Activated CD4-positive, alpha-beta T cell treated with anti-CD3 and anti-CD28 coated beads, Interleukin-2, amount 10 ng/mL, durations not matched to agents 24 days and 14 days (primary cell): ENCODE measurements at regions not wholly inside any gene's neighbourhood (a gene's known extent, or its start where the extent isn't known, plus 50 kb on each side); places are given as distances from the start of the nearest gene placed in this dataset.

ENCODE experiments used
- DNase-seq: peaks from one replicate; pipeline ENCODE4 v3.0.0; 2022
- H3K27ac Mint-ChIP-seq: one replicate; pipeline ENCODE4 v1.8.0; 2022; ENCODE audit warnings: mild to moderate bottlenecking, mixed read lengths
- H3K27me3 Mint-ChIP-seq: one replicate; pipeline ENCODE4 v1.8.0; 2022; ENCODE audit warnings: mixed read lengths
- H3K36me3 Mint-ChIP-seq: one replicate; pipeline ENCODE4 v1.8.0; 2022; ENCODE audit warnings: low read depth, mild to moderate bottlenecking, mixed read lengths
- H3K4me1 Mint-ChIP-seq: one replicate; pipeline ENCODE4 v1.8.0; 2021; ENCODE audit warnings: mixed read lengths
- H3K4me3 Mint-ChIP-seq: one replicate; pipeline ENCODE4 v1.8.0; 2022; ENCODE audit warnings: mild to moderate bottlenecking, moderate library complexity, mixed read lengths
- H3K9me3 Mint-ChIP-seq: one replicate; pipeline ENCODE4 v1.8.0; 2021; ENCODE audit warnings: mixed read lengths
- intact Hi-C: fragments of 100-400 bp; cut with micrococcal nuclease; formaldehyde crosslinking; loops from one replicate; pipeline ENCODE4 v1.15.1; 2023

DNA sequence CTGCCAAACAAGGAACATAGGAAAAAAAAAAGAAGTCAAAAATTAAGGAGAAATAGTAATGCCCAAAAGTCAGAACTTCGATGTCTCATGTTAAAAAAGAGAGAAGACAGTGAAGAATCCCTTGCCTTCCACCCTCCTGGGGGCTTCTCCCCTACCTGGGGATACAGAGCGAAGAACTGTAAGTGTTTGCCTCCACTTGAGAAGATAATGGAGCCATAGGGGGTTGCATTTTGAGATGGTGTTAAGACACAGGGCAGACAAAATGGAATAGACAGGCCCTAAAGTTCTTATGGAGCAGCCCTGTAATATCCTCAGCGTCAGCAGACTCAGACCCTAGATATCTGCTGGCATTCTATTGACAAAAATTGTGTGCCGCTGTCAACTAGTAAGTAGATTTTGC is 222.2 kb upstream of the MAP3K7 start:
- H3K4me3 Mint-ChIP-seq = no peak overlapping the region
- intact Hi-C loops = no loop called here
- no peak for DNase-seq
- H3K36me3 Mint-ChIP-seq = no peaks in the 10 kb centered on the region
- H3K4me1 Mint-ChIP-seq = no peaks in the 10 kb centered on the region
- no peak overlapping the region for H3K27ac Mint-ChIP-seq
- H3K9me3 Mint-ChIP-seq = peaks cover 4% of the 10 kb centered on the region
- H3K27me3 Mint-ChIP-seq = peaks cover 6% of the 10 kb centered on the region

DNA sequence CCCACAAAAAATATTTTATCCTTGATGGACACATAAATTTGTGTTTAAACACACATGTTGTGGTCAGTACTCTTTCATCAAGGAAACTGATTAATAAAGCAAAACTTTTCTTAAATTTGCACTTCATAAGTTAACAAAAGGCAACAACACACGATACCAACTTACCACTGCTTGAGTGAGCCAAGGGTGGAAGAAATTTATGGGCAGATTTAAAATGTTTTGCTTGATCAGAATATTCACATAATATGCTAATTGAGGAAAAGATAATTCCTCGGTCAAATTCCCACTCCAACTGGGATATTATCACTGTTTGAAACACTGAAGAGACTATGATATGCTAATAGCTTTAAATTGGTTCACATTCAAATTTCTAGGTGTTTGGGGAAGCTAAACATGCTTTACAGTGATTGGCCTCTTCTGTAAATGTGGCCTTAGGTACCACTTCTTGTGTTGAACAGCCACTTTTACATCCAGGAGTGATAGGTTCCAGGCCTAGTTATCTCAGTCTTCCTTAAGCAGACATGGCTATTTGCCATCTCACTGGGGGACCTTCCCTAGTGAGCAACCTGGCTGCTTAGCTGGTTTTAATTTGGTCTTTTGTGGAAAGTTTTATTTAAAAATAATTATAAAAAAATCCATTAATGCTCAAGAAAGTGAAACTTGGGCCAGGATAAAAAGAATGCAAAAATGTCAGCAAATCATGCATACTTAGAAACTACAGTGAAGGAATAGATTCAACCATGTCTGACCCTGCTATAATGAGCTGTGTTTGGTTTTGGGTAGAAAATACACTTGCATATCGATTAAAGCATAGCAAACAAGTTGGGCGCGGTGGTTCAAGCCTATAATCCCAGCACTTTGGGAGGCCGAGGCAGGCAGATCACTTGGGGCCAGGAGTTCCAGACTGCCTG is 221.2 kb upstream of the MAP3K7 start:
- H3K36me3 Mint-ChIP-seq = no peaks in the 10 kb centered on the region
- H3K27me3 Mint-ChIP-seq = peaks cover 6% of the 10 kb centered on the region
- H3K4me1 Mint-ChIP-seq = no peaks in the 10 kb centered on the region
- no peak for DNase-seq
- H3K27ac Mint-ChIP-seq = no peak overlapping the region
- intact Hi-C loops = no loop called here
- H3K9me3 Mint-ChIP-seq = no peaks in the 10 kb centered on the region
- H3K4me3 Mint-ChIP-seq = no peak overlapping the region

GRCh38 chr6:90805619-90806155 is 218.8 kb upstream of the MAP3K7 start:
- DNase-seq = no peak
- no peaks in the 10 kb centered on the region for H3K36me3 Mint-ChIP-seq
- H3K27ac Mint-ChIP-seq = no peak overlapping the region

DNA sequence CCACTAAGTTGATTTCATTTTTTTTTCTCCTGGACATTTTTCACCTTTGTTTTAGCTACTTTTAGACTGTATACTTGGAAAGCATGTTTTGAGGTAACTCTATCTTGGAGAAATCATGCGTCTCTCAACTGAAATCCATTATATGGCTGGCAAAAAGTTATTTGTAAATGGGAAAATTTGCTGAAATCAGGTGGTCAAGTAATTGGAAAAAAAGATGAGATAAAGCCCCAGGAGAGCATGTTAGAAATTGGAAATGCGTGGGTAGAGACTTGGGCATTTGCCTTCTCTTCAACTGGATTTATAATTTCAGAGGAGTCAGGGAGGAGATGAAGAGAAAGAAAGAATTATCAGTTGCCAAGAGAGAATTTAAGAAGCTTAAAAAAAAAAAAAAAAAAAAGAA is 217.1 kb upstream of the MAP3K7 start:
- Mint-ChIP-seq H3K9me3 (no peaks in the 10 kb centered on the region), H3K36me3 (no peaks in the 10 kb centered on the region), H3K4me3 (no peak overlapping the region), H3K27me3 (peaks cover 12% of the 10 kb centered on the region), H3K4me1 (no peaks in the 10 kb centered on the region), H3K27ac (no peak overlapping the region)
- intact Hi-C loops = no loop called here
- DNase-seq = no peak

More at GRCh38 chr6:90805619-90806155, 218.8 kb upstream of the MAP3K7 start:
- Mint-ChIP-seq H3K4me1 (no peaks in the 10 kb centered on the region), H3K27me3 (peaks cover 12% of the 10 kb centered on the region), H3K4me3 (no peak overlapping the region), H3K9me3 (no peaks in the 10 kb centered on the region)
- intact Hi-C loops = no loop called here

GRCh38 chr6:90795078-90795477 is 208.2 kb upstream of the MAP3K7 start:
- Mint-ChIP-seq H3K36me3 (no peaks in the 10 kb centered on the region), H3K27me3 (no peaks in the 10 kb centered on the region), H3K4me1 (no peaks in the 10 kb centered on the region), H3K4me3 (no peak overlapping the region), H3K27ac (no peak overlapping the region), H3K9me3 (no peaks in the 10 kb centered on the region)
- no peak for DNase-seq
- intact Hi-C loops = no loop called here

DNA sequence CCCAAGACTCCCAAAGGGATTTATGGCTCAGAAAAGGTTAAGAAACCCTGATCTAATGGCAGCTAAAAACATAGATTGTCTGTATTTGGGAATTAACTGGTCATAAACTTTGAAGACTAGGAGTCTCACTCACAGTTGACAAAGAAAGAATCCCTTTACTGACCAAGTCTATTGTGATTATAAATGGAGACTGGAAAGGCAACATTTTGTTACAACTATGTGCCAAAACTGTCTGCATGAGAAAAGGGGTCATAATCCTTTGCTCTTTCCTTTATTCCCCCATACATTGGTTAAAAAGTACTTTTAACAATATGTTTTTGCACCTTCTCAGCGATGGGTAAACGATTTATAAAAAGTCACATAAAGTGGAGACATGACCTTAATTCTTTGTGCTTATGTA is 206.9 kb upstream of the MAP3K7 start:
- Mint-ChIP-seq H3K27ac (no peak overlapping the region), H3K4me1 (no peaks in the 10 kb centered on the region), H3K4me3 (no peak overlapping the region), H3K27me3 (no peaks in the 10 kb centered on the region), H3K9me3 (no peaks in the 10 kb centered on the region), H3K36me3 (no peaks in the 10 kb centered on the region)
- DNase-seq = no peak
- intact Hi-C loops = no loop called here

DNA sequence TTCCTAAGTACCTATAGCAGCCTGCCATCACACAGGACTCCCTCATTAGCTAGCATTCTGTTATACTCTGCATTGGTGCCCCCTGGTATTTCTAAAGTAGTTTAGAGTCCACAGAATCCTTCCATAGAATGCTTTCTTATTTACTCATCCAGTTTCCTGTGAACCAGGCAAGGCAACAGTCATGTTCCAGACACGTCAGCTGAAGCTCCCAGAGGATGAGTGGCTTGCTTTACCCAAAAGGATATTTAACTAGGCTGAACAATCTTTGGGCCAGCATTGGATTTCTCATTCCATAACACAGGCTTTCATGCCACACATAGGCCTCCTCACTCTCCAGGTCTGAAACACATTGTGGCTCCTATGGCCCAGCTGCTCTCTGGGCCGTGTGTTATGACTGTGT is 203.8 kb upstream of the MAP3K7 start:
- intact Hi-C loops = no loop called here
- no peak for DNase-seq
- Mint-ChIP-seq H3K36me3 (no peaks in the 10 kb centered on the region), H3K27ac (no peak overlapping the region), H3K4me1 (no peaks in the 10 kb centered on the region), H3K4me3 (no peak overlapping the region), H3K27me3 (no peaks in the 10 kb centered on the region), H3K9me3 (no peaks in the 10 kb centered on the region)

DNA sequence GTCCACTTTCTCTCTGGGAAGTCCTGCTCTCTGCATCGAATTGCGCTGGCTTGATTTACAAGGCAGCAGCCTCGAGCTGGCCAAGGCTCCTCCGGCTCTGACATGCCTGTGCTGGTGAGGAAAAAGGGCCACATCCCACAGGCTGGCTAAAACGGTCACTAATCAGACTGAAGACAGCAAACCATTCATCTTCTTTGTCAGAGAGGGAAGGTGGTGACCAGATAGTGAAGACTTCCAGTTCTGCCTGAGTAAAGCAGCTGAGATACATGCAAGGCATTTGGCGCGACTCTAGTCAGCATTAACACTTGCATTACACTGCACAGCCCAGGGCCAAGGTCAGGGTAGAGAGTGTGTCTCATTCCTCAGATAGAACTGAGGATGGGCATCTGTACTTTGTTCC is 203.2 kb upstream of the MAP3K7 start:
- H3K36me3 Mint-ChIP-seq = no peaks in the 10 kb centered on the region
- no peaks in the 10 kb centered on the region for H3K4me1 Mint-ChIP-seq
- no peaks in the 10 kb centered on the region for H3K27me3 Mint-ChIP-seq
- intact Hi-C loops = no loop called here
- H3K4me3 Mint-ChIP-seq = no peak overlapping the region
- H3K9me3 Mint-ChIP-seq = no peaks in the 10 kb centered on the region
- DNase-seq = no peak
- no peak overlapping the region for H3K27ac Mint-ChIP-seq

- intact Hi-C loops = no loop called here
- no peak for DNase-seq
- Mint-ChIP-seq H3K36me3 (no peaks in the 10 kb centered on the region), H3K4me1 (no peaks in the 10 kb centered on the region), H3K4me3 (no peak overlapping the region), H3K27ac (no peak overlapping the region), H3K27me3 (peaks cover 2% of the 10 kb centered on the region), H3K9me3 (no peaks in the 10 kb centered on the region)
Observed at GRCh38 chr6:90788781-90789180, 201.9 kb upstream of the MAP3K7 start.

DNA sequence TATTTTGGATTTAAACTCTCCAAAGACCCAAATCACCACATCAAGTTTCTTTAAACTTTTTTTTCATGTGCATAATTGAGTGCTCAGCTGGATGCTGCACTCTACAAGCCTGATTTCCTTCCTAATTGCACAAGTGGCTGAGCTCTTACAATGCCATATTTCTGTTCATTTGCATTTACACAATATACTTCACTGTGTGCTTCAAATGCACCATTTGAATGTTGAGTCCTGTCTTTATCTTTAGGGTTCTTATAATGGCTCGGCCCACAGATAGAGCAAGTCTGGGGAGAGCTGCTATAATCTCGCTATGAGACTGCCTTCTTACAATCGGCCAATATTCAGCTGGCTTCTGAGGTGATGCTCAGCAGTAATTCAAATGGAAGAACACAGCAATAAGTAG is 200.6 kb upstream of the MAP3K7 start:
- H3K27me3 Mint-ChIP-seq = peaks cover 5% of the 10 kb centered on the region
- H3K27ac Mint-ChIP-seq = no peak overlapping the region
- H3K4me3 Mint-ChIP-seq = no peak overlapping the region
- intact Hi-C loops = no loop called here
- no peak for DNase-seq
- no peaks in the 10 kb centered on the region for H3K9me3 Mint-ChIP-seq
- no peaks in the 10 kb centered on the region for H3K36me3 Mint-ChIP-seq
- no peaks in the 10 kb centered on the region for H3K4me1 Mint-ChIP-seq

- no peak overlapping the region for H3K4me3 Mint-ChIP-seq
- H3K9me3 Mint-ChIP-seq = no peaks in the 10 kb centered on the region
- H3K27ac Mint-ChIP-seq = no peak overlapping the region
- DNase-seq = no peak
- intact Hi-C loops = no loop called here
- H3K36me3 Mint-ChIP-seq = no peaks in the 10 kb centered on the region
- H3K27me3 Mint-ChIP-seq = peaks cover 10% of the 10 kb centered on the region
- no peaks in the 10 kb centered on the region for H3K4me1 Mint-ChIP-seq
Observed at GRCh38 chr6:90780778-90781177, 193.9 kb upstream of the MAP3K7 start.

DNA sequence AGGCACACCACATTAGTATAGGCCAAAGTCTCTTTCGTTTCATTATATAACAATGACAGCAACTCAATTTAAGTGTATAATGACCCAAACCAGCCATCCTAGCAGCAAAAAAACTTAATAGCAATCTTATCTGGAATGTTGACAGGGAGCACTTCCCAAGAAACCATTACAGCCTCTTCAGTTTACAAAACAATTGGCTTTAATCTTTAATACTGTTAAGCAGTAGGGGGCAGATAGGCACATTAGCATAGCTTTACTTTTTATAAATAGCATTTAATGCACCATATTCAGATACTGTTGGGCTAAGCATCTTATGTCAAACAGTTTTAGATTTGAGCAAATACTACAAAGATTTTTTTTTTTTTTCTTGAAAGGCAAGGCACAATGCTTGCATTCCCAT is 193.3 kb upstream of the MAP3K7 start:
- no peaks in the 10 kb centered on the region for H3K9me3 Mint-ChIP-seq
- H3K4me3 Mint-ChIP-seq = no peak overlapping the region
- no peak for DNase-seq
- intact Hi-C loops = no loop called here
- no peak overlapping the region for H3K27ac Mint-ChIP-seq
- no peaks in the 10 kb centered on the region for H3K36me3 Mint-ChIP-seq
- peaks cover 10% of the 10 kb centered on the region for H3K27me3 Mint-ChIP-seq
- H3K4me1 Mint-ChIP-seq = no peaks in the 10 kb centered on the region

GRCh38 chr6:90778417-90779203 is 191.7 kb upstream of the MAP3K7 start:
- no peaks in the 10 kb centered on the region for H3K4me1 Mint-ChIP-seq
- no peak for DNase-seq
- no peak overlapping the region for H3K4me3 Mint-ChIP-seq
- intact Hi-C loops = no loop called here
- no peaks in the 10 kb centered on the region for H3K36me3 Mint-ChIP-seq
- peaks cover 8% of the 10 kb centered on the region for H3K27me3 Mint-ChIP-seq
- no peaks in the 10 kb centered on the region for H3K9me3 Mint-ChIP-seq
- H3K27ac Mint-ChIP-seq = no peak overlapping the region

GRCh38 chr6:90770778-90771177 is 183.9 kb upstream of the MAP3K7 start:
- no peaks in the 10 kb centered on the region for H3K9me3 Mint-ChIP-seq

More at GRCh38 chr6:90770778-90771177, 183.9 kb upstream of the MAP3K7 start:
- peaks cover 5% of the 10 kb centered on the region for H3K27me3 Mint-ChIP-seq
- no peak overlapping the region for H3K4me3 Mint-ChIP-seq
- H3K27ac Mint-ChIP-seq = no peak overlapping the region
- intact Hi-C loops = no loop called here
- H3K4me1 Mint-ChIP-seq = no peaks in the 10 kb centered on the region
- no peaks in the 10 kb centered on the region for H3K36me3 Mint-ChIP-seq
- DNase-seq = no peak
